ENCODE measurements at regions not wholly inside any gene's neighbourhood (a gene's known extent, or its start where the extent isn't known, plus 50 kb on each side); places are given as distances from the start of the nearest gene placed in this dataset.

DNA sequence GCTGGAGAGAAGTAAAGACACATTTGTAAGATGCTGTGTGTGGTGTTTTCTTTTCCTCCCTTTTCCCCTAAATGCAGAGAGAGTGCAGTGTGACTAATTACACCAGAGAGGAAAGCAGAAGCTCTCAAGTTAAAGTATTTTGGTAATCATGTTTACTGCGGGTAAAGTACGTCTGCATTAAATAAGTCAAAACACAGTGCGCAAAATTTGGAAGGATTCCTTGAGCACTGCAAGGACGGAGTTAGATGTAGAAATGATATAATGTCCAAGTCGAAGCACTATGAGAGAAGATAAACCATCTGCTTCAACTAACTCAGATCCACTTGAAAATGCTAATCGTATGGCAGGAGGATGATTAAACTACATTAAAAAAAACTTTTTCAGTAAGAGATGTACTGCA is 766.5 kb downstream of the RNF144A start:
- TF ChIP-seq, protein P1, sequence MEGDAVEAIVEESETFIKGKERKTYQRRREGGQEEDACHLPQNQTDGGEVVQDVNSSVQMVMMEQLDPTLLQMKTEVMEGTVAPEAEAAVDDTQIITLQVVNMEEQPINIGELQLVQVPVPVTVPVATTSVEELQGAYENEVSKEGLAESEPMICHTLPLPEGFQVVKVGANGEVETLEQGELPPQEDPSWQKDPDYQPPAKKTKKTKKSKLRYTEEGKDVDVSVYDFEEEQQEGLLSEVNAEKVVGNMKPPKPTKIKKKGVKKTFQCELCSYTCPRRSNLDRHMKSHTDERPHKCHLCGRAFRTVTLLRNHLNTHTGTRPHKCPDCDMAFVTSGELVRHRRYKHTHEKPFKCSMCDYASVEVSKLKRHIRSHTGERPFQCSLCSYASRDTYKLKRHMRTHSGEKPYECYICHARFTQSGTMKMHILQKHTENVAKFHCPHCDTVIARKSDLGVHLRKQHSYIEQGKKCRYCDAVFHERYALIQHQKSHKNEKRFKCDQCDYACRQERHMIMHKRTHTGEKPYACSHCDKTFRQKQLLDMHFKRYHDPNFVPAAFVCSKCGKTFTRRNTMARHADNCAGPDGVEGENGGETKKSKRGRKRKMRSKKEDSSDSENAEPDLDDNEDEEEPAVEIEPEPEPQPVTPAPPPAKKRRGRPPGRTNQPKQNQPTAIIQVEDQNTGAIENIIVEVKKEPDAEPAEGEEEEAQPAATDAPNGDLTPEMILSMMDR (IDR thresholded peaks at IDR 0.05): no peak
- no peak for TF ChIP-seq POLR2A (IDR thresholded peaks at IDR 0.05)

All from heart left ventricle (tissue), 13 donors.